C4-2B (cell line): ENCODE measurements at regions not wholly inside any gene's neighbourhood (a gene's known extent, or its start where the extent isn't known, plus 50 kb on each side); places are given as distances from the start of the nearest gene placed in this dataset.

ENCODE experiments used
- H3K27ac ChIP-seq: fragments of 450-650 bp; 2 replicates; pipeline ENCODE4 v1.5.1; 2017
- CTCF ChIP-seq: fragments of 450-650 bp; conservative IDR thresholded peaks from 2 replicates; pipeline ENCODE4 v1.5.1; 2017; ENCODE audit warnings: mild to moderate bottlenecking
- ZFX ChIP-seq: fragments of 450-650 bp; IDR thresholded peaks from 2 replicates; pipeline ENCODE4 v1.6.1; 2017

GRCh38 chr3:27653803-27654558 is 68.1 kb downstream of the EOMES start:
- TF ChIP-seq CTCF (no peak), ZFX (no peak)
- H3K27ac ChIP-seq = no peak overlapping the region

- TF ChIP-seq CTCF = no peak
- TF ChIP-seq ZFX = no peak
- H3K27ac ChIP-seq = no peak overlapping the region
These were observed 72.8 kb downstream of the EOMES start for GRCh38 chr3:27649277-27649676.

- no peak for TF ChIP-seq ZFX
- TF ChIP-seq CTCF = no peak
- no peak overlapping the region for H3K27ac ChIP-seq
These were observed 75.2 kb downstream of the EOMES start for GRCh38 chr3:27646896-27647295.

GRCh38 chr3:27644941-27645340 is 77.2 kb downstream of the EOMES start:
- TF ChIP-seq CTCF (no peak), ZFX (no peak)
- no peak overlapping the region for H3K27ac ChIP-seq

- no peak overlapping the region for H3K27ac ChIP-seq
These were observed 78.8 kb downstream of the EOMES start for GRCh38 chr3:27643355-27643754.

GRCh38 chr3:27642796-27643195 is 79.3 kb downstream of the EOMES start:
- TF ChIP-seq CTCF (no peak), ZFX (no peak)

More at GRCh38 chr3:27643355-27643754, 78.8 kb downstream of the EOMES start:
- TF ChIP-seq ZFX = no peak

GRCh38 chr3:27641888-27642601 is 80.1 kb downstream of the EOMES start:
- no peak overlapping the region for H3K27ac ChIP-seq
- TF ChIP-seq ZFX (no peak), CTCF (no peak)

More at GRCh38 chr3:27642796-27643195, 79.3 kb downstream of the EOMES start:
- H3K27ac ChIP-seq = no peak overlapping the region
